Upper lobe of left lung (tissue), 6 donors: ENCODE measurements at regions not wholly inside any gene's neighbourhood (a gene's known extent, or its start where the extent isn't known, plus 50 kb on each side); places are given as distances from the start of the nearest gene placed in this dataset.

Source experiments
- ATAC-seq, 2 donors: fragments of 200-7000 bp; cut with Tn5 transposase; one replicate each; pipeline ENCODE4 v1.9.1; 2022; ENCODE audit warnings: mild to moderate bottlenecking in 2 of 2, moderate library complexity in 2 of 2; ENCODE audit not compliant: low FRiP score in 2 of 2
- DNase-seq, 2 donors: peaks; one replicate each; pipeline ENCODE4 v3.0.0-alpha.2; 2019 to 2020
- H3K27ac ChIP-seq, 4 donors: fragments of 200-600 bp; sonication (generic); one replicate each; pipeline ENCODE4 v1.5.1; 2016 to 2019
- H3K27me3 ChIP-seq, 4 donors: fragments of 200-600 bp; sonication (generic); one replicate each; pipeline ENCODE4 v1.5.1; 2017 to 2019
- H3K36me3 ChIP-seq, 4 donors: fragments of 200-600 bp; sonication (generic); one replicate each; pipeline ENCODE4 v1.5.1; 2016 to 2019
- H3K4me1 ChIP-seq, 4 donors: fragments of 200-600 bp; sonication (generic); one replicate each; pipeline ENCODE4 v1.5.1; 2018 to 2019
- H3K4me3 ChIP-seq, 4 donors: fragments of 200-600 bp; sonication (generic); one replicate each; pipeline ENCODE4 v1.5.1; 2017 to 2019; ENCODE audit warnings: mild to moderate bottlenecking in 2 of 4, moderate library complexity in 1 of 4
- H3K9me3 ChIP-seq, 4 donors: fragments of 200-600 bp; sonication (generic); one replicate each; pipeline ENCODE4 v1.5.1; 2018 to 2019
- EP300 ChIP-seq, 4 donors: sonication (generic); formaldehyde crosslinking; IDR thresholded peaks; one replicate each; pipeline ENCODE4 v1.5.1; 2017; ENCODE audit warnings: antibody characterized with exemption in 4 of 4, control low read depth in 2 of 4
- POLR2A ChIP-seq, 4 donors: fragments of 450-650 bp; IDR thresholded peaks; one replicate each; pipeline ENCODE4 v1.5.1; 2016 to 2017; ENCODE audit warnings: antibody characterized with exemption in 4 of 4, mild to moderate bottlenecking in 2 of 4
- POLR2AphosphoS5 ChIP-seq, 2 donors: sonication (generic); formaldehyde crosslinking; IDR thresholded peaks; one replicate each; pipeline ENCODE4 v1.5.1; 2017; ENCODE audit warnings: antibody characterized with exemption in 2 of 2
- WGBS, 2 donors: methylation state at CpG; one replicate each; pipeline ENCODE4 v1.1.5; 2017 to 2018; 5-methylcytosine and 5-hydroxymethylcytosine counted together
- TF ChIP-seq, protein P1 (sequence below), 6 experiments: fragments of 450-650 bp in 4 of 6; fragments of 200-600 bp in 2 of 6; sonication (generic) in 2 of 6; IDR thresholded peaks; one replicate each; pipeline ENCODE4 v1.5.1; 2016 to 2019; ENCODE audit warnings: antibody characterized with exemption in 6 of 6
- donor health status: DM: no; HTN: no; CAD: no; lungs with moderate emphysema.
- donor health status: DM: no; HTN: yes; CAD: no; lungs with severe emphysema.

DNA sequence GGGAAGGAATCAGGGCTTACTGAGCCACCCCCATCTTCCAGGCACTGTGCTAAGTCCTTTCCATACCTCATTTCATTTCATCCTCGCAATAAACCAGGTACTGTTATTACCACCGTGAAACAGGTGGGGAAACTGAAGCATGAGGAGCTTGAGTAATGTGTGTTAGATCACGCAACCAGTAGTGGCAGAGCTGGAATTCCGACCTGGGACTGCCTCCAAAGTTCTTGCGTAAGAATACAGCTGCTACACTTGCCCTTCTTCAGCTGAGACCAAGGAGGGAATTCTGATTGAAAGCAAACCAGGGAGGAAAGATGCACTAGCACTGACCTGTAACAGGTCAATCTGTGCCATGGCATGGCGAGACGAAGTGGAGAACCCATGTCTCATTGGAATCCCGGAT, 113.4 kb upstream of the MSX2 start:
- no peak overlapping the region for H3K4me3 ChIP-seq
- peaks cover 0 to 8% (median 3%) of the 10 kb centered on the region in 4 donors for H3K4me1 ChIP-seq
- no peaks in the 10 kb centered on the region for H3K9me3 ChIP-seq
- H3K36me3 ChIP-seq: no peaks in the 10 kb centered on the region
- H3K27me3 ChIP-seq: no peaks in the 10 kb centered on the region
- H3K27ac ChIP-seq: no peak overlapping the region
- TF ChIP-seq EP300 (IDR thresholded peaks at IDR 0.05): no peak
- TF ChIP-seq POLR2AphosphoS5 (IDR thresholded peaks at IDR 0.05): peak in 1 of 2 donors; percentile 16
- WGBS, 2 donors: 46 to 67% methylated on average over 8 of the region's 8 CpGs
- ATAC-seq: peak in 1 of 2 donors; percentile 59
- DNase-seq: peak in 1 of 2 donors; percentile 78

DNA sequence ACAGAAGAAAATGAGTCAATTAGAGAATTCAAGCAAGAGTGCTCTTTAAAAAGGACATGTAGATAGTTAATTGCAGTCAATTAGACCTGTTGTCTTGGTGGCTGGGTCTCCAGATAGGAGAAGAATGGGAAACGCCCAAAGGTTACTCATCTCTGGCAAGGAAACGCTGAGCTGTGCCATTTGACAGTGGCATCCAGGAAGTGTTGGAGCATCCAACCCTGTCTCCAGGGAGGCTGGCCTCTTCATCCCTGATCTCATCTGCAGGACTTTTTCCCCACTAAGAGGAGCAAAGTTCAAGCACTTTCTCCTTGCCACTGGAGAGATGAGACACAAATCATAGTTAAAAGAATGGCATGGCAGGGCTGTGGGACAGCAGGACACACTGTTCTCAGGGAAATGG, 111.7 kb upstream of the MSX2 start:
- no peaks in the 10 kb centered on the region for H3K36me3 ChIP-seq
- 71 to 80% methylated on average over 2 of the region's 2 CpGs for WGBS, 2 donors
- no peaks in the 10 kb centered on the region for H3K27me3 ChIP-seq
- DNase-seq (no peak), ATAC-seq (no peak)
- H3K4me1 ChIP-seq: peaks cover 0 to 8% (median 3%) of the 10 kb centered on the region in 4 donors
- no peak for TF ChIP-seq POLR2A (IDR thresholded peaks at IDR 0.05)
- no peak for TF ChIP-seq POLR2AphosphoS5 (IDR thresholded peaks at IDR 0.05)
- TF ChIP-seq, protein P1, sequence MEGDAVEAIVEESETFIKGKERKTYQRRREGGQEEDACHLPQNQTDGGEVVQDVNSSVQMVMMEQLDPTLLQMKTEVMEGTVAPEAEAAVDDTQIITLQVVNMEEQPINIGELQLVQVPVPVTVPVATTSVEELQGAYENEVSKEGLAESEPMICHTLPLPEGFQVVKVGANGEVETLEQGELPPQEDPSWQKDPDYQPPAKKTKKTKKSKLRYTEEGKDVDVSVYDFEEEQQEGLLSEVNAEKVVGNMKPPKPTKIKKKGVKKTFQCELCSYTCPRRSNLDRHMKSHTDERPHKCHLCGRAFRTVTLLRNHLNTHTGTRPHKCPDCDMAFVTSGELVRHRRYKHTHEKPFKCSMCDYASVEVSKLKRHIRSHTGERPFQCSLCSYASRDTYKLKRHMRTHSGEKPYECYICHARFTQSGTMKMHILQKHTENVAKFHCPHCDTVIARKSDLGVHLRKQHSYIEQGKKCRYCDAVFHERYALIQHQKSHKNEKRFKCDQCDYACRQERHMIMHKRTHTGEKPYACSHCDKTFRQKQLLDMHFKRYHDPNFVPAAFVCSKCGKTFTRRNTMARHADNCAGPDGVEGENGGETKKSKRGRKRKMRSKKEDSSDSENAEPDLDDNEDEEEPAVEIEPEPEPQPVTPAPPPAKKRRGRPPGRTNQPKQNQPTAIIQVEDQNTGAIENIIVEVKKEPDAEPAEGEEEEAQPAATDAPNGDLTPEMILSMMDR (IDR thresholded peaks at IDR 0.05): no peak
- no peak for TF ChIP-seq EP300 (IDR thresholded peaks at IDR 0.05)
- no peaks in the 10 kb centered on the region for H3K9me3 ChIP-seq
- H3K27ac ChIP-seq: no peak overlapping the region
- no peak overlapping the region for H3K4me3 ChIP-seq

DNA sequence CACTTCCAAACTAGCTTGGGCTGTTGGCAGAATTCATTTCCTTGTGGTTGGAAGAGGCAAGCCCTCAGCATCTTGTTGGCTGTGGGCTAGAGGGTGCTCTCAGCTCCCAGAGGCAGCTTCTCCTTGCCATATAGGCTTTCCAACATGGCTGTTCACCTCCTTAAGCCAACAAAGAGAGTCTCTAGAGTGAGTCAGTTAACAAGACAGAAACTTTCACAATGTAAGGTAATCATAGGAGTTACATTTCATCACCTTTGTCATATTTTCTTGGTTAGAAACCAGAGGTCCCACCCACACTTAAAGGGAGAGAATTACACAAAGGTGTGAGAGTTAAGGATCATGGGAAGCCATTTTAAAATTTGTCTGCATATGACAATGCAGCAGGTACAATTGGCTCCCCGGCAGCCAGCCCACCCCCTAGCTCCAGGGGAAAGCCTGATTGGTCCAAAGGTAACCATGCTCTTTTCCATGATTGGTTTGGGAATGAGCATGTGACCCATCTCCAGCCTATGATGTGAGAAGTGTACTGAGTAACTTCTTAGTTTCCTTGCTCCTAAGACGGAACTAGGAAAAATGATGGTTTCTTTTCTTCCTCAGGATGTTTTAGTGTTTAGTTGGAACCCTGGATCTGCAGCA, 109.8 kb upstream of the MSX2 start:
- H3K4me3 ChIP-seq: no peak overlapping the region
- no peaks in the 10 kb centered on the region for H3K4me1 ChIP-seq
- no peak for TF ChIP-seq POLR2AphosphoS5 (IDR thresholded peaks at IDR 0.05)
- TF ChIP-seq POLR2A (IDR thresholded peaks at IDR 0.05): no peak
- TF ChIP-seq, protein P1 (IDR thresholded peaks at IDR 0.05): no peak
- no peak for TF ChIP-seq EP300 (IDR thresholded peaks at IDR 0.05)
- ATAC-seq (no peak), DNase-seq (no peak)
- no peaks in the 10 kb centered on the region for H3K9me3 ChIP-seq
- WGBS, 2 donors: 72 to 94% methylated on average over 2 of the region's 2 CpGs
- no peaks in the 10 kb centered on the region for H3K36me3 ChIP-seq
- no peaks in the 10 kb centered on the region for H3K27me3 ChIP-seq
- H3K27ac ChIP-seq: no peak overlapping the region

DNA sequence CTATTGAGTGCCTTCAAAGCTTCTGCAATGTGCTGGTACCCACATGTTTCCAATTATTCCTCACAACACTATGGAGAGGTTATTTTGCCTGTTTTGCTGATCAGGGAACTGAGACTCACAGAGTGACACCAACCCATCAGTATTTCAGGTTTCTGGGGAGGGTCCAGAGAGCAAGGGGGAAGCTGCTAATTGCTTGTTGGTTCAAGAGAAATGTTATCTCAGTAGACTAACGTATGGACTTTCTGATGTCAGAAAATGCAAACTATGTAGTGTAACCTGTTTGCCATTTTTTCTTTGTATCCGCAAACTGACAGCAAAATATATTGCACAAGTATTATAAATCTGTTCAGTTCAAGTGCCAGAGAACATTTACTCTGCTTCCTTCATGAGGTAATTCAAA, 108.3 kb upstream of the MSX2 start:
- DNase-seq (no peak), ATAC-seq (no peak)
- TF ChIP-seq EP300 (IDR thresholded peaks at IDR 0.05): no peak
- TF ChIP-seq POLR2A (IDR thresholded peaks at IDR 0.05): no peak
- Histone ChIP-seq H3K4me3 (no peak overlapping the region), H3K4me1 (no peaks in the 10 kb centered on the region), H3K27ac (no peak overlapping the region), H3K36me3 (no peaks in the 10 kb centered on the region), H3K9me3 (no peaks in the 10 kb centered on the region), H3K27me3 (no peaks in the 10 kb centered on the region)
- 25 to 41% methylated on average over 2 of the region's 2 CpGs for WGBS, 2 donors

DNA sequence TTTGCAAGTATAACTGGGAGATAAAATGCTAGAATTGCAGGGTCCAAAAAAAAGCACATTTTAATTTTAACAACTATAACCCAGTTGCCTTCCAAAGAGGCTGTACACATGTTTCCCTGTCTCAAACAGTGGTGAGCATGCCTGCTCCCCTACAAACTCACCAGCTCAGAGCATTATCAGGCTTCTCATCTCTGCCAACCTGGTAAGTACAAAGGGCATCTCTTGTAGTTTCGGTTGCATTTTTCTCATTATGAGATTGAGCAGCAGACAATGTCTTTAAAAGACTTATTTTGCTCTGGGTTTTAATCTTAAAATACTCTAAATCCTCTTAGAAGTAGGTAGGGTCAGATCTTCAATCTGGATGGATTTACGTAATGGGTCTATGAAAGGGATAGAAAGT, 107.1 kb upstream of the MSX2 start:
- TF ChIP-seq, protein P1 (IDR thresholded peaks at IDR 0.05): no peak
- no peak for TF ChIP-seq EP300 (IDR thresholded peaks at IDR 0.05)
- no peak for TF ChIP-seq POLR2AphosphoS5 (IDR thresholded peaks at IDR 0.05)
- TF ChIP-seq POLR2A (IDR thresholded peaks at IDR 0.05): no peak
- DNase-seq (no peak), ATAC-seq (no peak)
- Histone ChIP-seq H3K27me3 (no peaks in the 10 kb centered on the region), H3K27ac (no peak overlapping the region), H3K4me3 (no peak overlapping the region), H3K36me3 (no peaks in the 10 kb centered on the region), H3K4me1 (no peaks in the 10 kb centered on the region), H3K9me3 (no peaks in the 10 kb centered on the region)
- 95% methylated on average over 2 of the region's 2 CpGs for WGBS, 2 donors

DNA sequence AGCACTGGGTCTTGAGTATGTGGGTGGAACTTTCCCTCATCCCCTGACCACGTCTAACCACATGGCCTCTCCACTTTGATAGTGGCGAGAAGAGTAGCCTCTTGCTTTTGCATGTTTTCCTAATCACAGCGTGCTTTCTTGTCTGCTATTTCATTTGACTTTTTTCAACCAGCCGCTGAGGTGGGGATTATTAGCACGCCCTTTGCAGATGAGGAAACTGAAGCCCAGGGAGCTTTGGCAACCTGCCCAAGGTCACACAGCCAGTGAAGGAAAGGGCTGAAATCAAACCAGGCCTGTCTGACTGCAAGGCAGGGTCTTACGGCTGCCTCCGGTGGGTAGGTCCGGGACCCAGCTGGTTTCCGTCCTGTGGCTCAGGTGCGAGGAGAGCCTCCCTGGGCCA, 106.5 kb upstream of the MSX2 start:
- ATAC-seq: no peak
- Histone ChIP-seq H3K36me3 (no peaks in the 10 kb centered on the region), H3K27ac (no peak overlapping the region), H3K4me1 (no peaks in the 10 kb centered on the region), H3K9me3 (no peaks in the 10 kb centered on the region), H3K27me3 (no peaks in the 10 kb centered on the region), H3K4me3 (no peak overlapping the region)
- TF ChIP-seq, protein P1 (IDR thresholded peaks at IDR 0.05): no peak
- TF ChIP-seq POLR2AphosphoS5 (IDR thresholded peaks at IDR 0.05): no peak
- TF ChIP-seq EP300 (IDR thresholded peaks at IDR 0.05): no peak
- TF ChIP-seq POLR2A (IDR thresholded peaks at IDR 0.05): no peak
- no peak for DNase-seq
- WGBS, 2 donors: 63 to 76% methylated on average over 7 to 10 of the region's 10 CpGs
